NB4 (cell line): ENCODE measurements at regions not wholly inside any gene's neighbourhood (a gene's known extent, or its start where the extent isn't known, plus 50 kb on each side); places are given as distances from the start of the nearest gene placed in this dataset.

Experiments
- DNase-seq: peaks from one replicate; pipeline ENCODE4 v3.0.0; 2010; ENCODE audit warnings: low read depth
- H3K4me3 ChIP-seq: one replicate; pipeline ENCODE4 v1.5.1; 2011; ENCODE audit warnings: mild to moderate bottlenecking, low read depth, low read length, moderate library complexity
- MYC ChIP-seq: IDR thresholded peaks from 2 replicates; pipeline ENCODE4 v1.6.1; 2011; ENCODE audit warnings: low read depth, low read length
- POLR2A ChIP-seq: IDR thresholded peaks from 2 replicates; pipeline ENCODE4 v1.6.1; 2011; ENCODE audit warnings: mild to moderate bottlenecking; ENCODE audit not compliant: insufficient read length; ENCODE audit errors: extremely low read depth
- TF ChIP-seq, protein P1 (sequence below): IDR thresholded peaks from 2 replicates; pipeline ENCODE4 v1.6.1; 2011; ENCODE audit warnings: low read depth, low read length
- TF ChIP-seq, protein P2 (sequence below): IDR thresholded peaks from one replicate; pipeline ENCODE4 v1.5.1; 2012; ENCODE audit warnings: low read depth, low read length

DNA sequence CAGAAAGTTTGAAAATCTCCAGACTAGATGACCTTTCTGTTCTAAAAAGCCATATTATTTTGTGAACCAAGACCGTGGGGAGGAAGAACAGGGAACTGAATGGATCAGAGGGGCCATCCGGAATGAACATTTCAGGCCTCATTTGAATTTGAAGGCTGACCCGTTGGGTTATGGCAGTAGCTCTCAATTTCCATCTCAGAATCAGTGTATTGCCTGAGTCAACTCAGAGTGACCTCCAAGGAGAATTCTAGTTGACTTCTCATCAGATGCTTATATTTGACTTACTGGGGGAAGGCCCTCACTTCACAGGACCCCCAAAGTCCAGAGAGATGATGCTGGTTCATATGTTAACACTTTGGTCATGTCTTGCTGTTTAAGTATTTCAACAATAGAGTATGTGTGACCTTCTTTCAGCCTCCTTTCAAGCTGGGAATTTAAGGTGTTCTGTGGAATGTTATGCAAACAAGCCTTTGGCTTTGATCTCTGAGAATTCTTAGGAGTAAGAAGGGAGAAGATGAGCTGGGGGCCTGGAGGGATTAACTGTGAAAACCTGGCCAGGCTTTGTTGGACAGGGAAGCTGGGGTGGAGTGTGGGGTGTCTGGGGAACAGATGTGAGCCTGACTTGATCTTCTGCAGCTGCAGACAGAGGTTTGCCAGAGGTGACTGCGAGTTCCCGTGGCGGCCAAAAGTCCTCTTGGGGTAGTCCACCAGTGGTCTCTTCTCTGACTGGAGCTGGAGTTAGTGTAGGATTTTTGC is 111.2 kb upstream of the RGMA start:
- no peak for DNase-seq
- TF ChIP-seq, protein P1, sequence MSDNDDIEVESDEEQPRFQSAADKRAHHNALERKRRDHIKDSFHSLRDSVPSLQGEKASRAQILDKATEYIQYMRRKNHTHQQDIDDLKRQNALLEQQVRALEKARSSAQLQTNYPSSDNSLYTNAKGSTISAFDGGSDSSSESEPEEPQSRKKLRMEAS: no peak
- TF ChIP-seq, protein P2, sequence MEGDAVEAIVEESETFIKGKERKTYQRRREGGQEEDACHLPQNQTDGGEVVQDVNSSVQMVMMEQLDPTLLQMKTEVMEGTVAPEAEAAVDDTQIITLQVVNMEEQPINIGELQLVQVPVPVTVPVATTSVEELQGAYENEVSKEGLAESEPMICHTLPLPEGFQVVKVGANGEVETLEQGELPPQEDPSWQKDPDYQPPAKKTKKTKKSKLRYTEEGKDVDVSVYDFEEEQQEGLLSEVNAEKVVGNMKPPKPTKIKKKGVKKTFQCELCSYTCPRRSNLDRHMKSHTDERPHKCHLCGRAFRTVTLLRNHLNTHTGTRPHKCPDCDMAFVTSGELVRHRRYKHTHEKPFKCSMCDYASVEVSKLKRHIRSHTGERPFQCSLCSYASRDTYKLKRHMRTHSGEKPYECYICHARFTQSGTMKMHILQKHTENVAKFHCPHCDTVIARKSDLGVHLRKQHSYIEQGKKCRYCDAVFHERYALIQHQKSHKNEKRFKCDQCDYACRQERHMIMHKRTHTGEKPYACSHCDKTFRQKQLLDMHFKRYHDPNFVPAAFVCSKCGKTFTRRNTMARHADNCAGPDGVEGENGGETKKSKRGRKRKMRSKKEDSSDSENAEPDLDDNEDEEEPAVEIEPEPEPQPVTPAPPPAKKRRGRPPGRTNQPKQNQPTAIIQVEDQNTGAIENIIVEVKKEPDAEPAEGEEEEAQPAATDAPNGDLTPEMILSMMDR: no peak
- H3K4me3 ChIP-seq: no peak overlapping the region

DNA sequence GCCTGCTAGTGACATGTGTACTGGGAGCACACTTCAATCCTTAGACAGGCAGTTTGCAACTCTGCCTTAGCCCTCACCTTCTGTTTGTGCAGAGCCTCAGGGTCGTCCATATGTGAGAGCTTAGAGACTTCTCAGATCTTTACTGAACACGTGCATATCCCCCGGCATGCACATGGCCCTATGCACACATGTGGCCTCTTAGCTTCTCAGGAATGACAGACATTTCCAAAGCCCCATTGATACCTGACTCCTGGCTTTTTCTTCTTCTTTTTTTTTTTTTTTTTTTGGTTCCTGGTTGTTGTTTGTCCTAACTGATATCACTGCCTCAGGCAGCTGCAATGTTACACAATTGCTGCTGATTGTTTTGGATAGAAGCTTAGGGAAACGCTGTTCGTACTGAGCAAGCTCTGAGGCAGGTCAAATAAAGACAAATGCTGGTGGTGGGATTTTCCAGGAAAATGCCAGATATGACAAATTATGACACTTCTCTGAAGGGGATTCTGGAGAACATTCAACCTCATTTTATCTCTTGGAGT is 107.2 kb upstream of the RGMA start:
- DNase-seq: no peak
- no peak for TF ChIP-seq POLR2A
- TF ChIP-seq, protein P1: no peak
- TF ChIP-seq, protein P2: no peak
- no peak for TF ChIP-seq MYC
- no peak overlapping the region for H3K4me3 ChIP-seq

DNA sequence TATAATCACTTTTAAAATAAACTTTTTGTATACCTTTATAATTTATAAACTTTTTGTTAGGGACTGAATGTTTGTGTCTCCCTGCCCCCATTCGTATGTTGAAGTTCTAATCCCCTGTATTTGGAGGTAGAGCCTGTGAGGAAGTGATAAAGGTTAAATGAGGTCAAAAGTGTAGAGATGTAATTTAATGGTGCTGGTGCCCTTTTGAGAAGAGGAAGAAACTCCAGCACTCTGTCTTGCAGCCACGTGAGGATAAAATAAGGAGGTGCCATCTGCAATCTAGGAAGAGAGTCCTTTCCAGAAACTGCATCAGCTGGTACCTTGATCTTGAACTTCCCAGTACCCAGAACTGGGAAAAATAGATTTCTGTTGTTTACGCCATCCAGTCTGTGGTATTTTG is 106.1 kb upstream of the RGMA start:
- no peak overlapping the region for H3K4me3 ChIP-seq
- TF ChIP-seq, protein P2: no peak
- TF ChIP-seq MYC (no peak), POLR2A (no peak)
- TF ChIP-seq, protein P1: no peak
- DNase-seq: peak; percentile 33

DNA sequence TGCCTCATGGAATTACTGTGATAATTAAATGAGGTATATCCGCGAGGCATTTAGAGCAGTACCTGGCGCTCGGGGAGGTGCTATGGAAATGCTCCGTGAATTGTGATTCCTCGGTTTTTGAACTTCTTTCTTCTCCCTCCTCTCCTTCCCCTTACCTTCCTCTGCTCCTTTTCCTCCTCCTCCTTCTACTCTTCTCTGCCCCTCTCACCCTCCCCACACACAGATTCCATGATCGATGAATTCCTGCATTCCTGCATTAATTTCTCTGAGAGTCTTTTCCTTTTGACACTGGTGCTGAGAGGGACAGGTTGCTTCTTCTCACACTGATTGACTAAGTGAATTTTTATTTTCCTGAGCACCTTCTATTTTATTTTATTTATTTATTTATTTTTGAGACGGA is 101.2 kb upstream of the RGMA start:
- no peak for DNase-seq
- H3K4me3 ChIP-seq: no peak overlapping the region
- no peak for TF ChIP-seq MYC

DNA sequence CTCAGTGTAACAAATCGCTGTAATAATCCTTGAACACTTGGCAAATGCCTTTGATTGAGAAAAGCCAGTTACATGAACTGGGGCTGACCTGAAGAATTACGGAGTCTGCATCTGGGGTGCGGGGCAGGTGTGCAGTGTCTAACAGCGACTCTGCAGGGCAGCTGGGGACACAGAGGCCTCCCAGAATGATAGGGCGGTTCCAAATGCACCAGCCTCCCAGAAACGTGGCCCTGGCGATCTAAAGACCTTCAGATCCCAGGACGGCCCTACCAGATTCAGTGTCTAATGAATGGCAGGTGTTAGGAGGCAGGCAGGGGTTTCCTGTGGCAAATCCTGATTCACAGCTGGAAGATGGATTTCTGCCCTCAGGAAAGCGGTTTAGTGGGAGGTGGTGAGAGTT is 100.5 kb upstream of the RGMA start:
- TF ChIP-seq, protein P1: no peak
- TF ChIP-seq, protein P2: no peak
- TF ChIP-seq MYC (no peak), POLR2A (no peak)
- DNase-seq: no peak
- no peak overlapping the region for H3K4me3 ChIP-seq

DNA sequence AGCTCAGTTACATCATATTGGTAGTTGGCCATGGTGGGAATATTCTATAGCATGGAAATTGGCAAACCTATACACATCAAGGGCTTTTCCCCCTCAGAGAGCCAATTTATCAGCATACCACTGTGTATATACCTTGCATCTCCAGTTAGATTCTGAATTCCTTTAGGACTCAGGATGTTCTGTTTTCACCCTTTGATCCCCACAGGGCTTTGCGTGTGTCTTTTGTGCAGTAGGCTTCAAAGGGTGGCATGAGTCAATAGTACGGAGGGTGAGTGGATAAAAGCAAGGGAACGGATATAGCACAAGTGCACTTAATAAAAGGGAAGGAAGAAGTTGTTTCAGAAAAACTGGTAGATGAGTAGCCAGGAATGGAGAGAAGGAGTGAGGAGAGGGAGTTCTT is 99.2 kb upstream of the RGMA start:
- no peak for DNase-seq
- TF ChIP-seq MYC: no peak
- TF ChIP-seq, protein P1: no peak
- TF ChIP-seq, protein P2: no peak
- TF ChIP-seq POLR2A: no peak
- H3K4me3 ChIP-seq: no peak overlapping the region
